WTC11 (cell line): ENCODE measurements at regions not wholly inside any gene's neighbourhood (a gene's known extent, or its start where the extent isn't known, plus 50 kb on each side); places are given as distances from the start of the nearest gene placed in this dataset.

Source experiments
- CTCF ChIP-seq: fragments of 200-600 bp; IDR thresholded peaks from 2 replicates; pipeline ENCODE4 v1.8.0; 2022; ENCODE audit warnings: antibody characterized with exemption
- JUN ChIP-seq: sonication (generic); formaldehyde crosslinking; IDR thresholded peaks from 2 replicates; pipeline ENCODE4 v1.8.0; 2023; ENCODE audit warnings: mild to moderate bottlenecking, missing genetic modification reagents
- MAX ChIP-seq: sonication (generic); formaldehyde crosslinking; IDR thresholded peaks from 2 replicates; pipeline ENCODE4 v1.8.0; 2022; ENCODE audit warnings: mild to moderate bottlenecking, missing genetic modification reagents

GRCh38 chr11:82210011-82210410, 523.7 kb downstream of the FAM181B start:
- no peak for TF ChIP-seq MAX (CRISPR knock-in tag)
- no peak for TF ChIP-seq CTCF
- no peak for TF ChIP-seq JUN (CRISPR knock-in tag)
